Endothelial cell of umbilical vein (primary cell): ENCODE measurements at regions not wholly inside any gene's neighbourhood (a gene's known extent, or its start where the extent isn't known, plus 50 kb on each side); places are given as distances from the start of the nearest gene placed in this dataset.

Experiments used
- BruUV-seq: library from RNA; stranded (reverse); fragments of 400-500 nt; replicated peaks from 2 replicates; lab custom pipeline; 2021; lab: Mats Ljungman, UMichigan
- CTCF ChIA-PET: fragments of 300-600, 350-600 bp; sonication (Branson Sonifier 250); formaldehyde crosslinking; loops from one replicate; lab custom pipeline; 2021; ENCODE audit warnings: antibody characterized with exemption, inconsistent platforms; lab: Charles Lee
- POLR2A ChIA-PET: fragments of 300-600, 350-600 bp; sonication (Branson Sonifier 250); formaldehyde crosslinking; loops from one replicate; lab custom pipeline; 2021; ENCODE audit warnings: antibody characterized with exemption, inconsistent platforms; lab: Charles Lee
- DNase-seq: peaks from one replicate; pipeline ENCODE4 v3.0.0-alpha.2; 2011; ENCODE audit warnings: low read depth, low spot score
- FAIRE-seq: peaks from 2 replicates; lab custom pipeline; 2011; peaks lifted over from hg19 to GRCh38; lab: Jason Lieb, UNC
- H2AFZ ChIP-seq: 2 replicates; pipeline ENCODE4 v1.6.0; 2012; ENCODE audit warnings: low read depth, low read length, control low read depth, inconsistent platforms
- H3K27ac ChIP-seq: 2 replicates; pipeline ENCODE4 v1.5.1; 2011; ENCODE audit warnings: low read depth, mild to moderate bottlenecking, control low read depth, low read length, moderate library complexity; ENCODE audit not compliant: insufficient read depth
- H3K27me3 ChIP-seq, 2 experiments: 2 replicates each; pipeline versions ENCODE4 v1.6.0 to v1.6.1; 2011; ENCODE audit warnings: low read length in 2 of 2, mixed read lengths in 1 of 2; ENCODE audit not compliant: control insufficient read depth in 2 of 2, insufficient read depth in 2 of 2
- H3K36me3 ChIP-seq, 2 experiments: 2 replicates in 1 of 2; 3 replicates in 1 of 2; pipeline ENCODE4 v1.5.1; 2011; ENCODE audit warnings: low read length in 2 of 2, mild to moderate bottlenecking in 1 of 2, moderate library complexity in 1 of 2; ENCODE audit not compliant: control insufficient read depth in 2 of 2, insufficient read depth in 2 of 2; ENCODE audit errors: extremely low read depth in 1 of 2
- H3K4me1 ChIP-seq: 3 replicates; pipeline ENCODE4 v1.5.1; 2011; ENCODE audit warnings: mild to moderate bottlenecking, low read length; ENCODE audit not compliant: control insufficient read depth, insufficient read depth; ENCODE audit errors: extremely low read depth
- H3K4me2 ChIP-seq: 2 replicates; pipeline ENCODE4 v1.6.1; 2011; ENCODE audit warnings: low read length, control low read depth, mixed read lengths; ENCODE audit not compliant: insufficient read depth
- H3K4me3 ChIP-seq, 3 experiments: fragments of 200-600 bp in 1 of 3; sonication (generic), shearing (Covaris generic) in 1 of 3; replicated peaks in 1 of 3; 2 replicates each; pipeline ENCODE4 v1.5.1; 2011 to 2016; ENCODE audit warnings: control low read depth in 3 of 3, low read length in 3 of 3, mild to moderate bottlenecking in 2 of 3, inconsistent platforms in 1 of 3, low read depth in 1 of 3, moderate library complexity in 1 of 3; ENCODE audit not compliant: insufficient read depth in 1 of 3
- H3K79me2 ChIP-seq: 2 replicates; pipeline ENCODE4 v1.6.0; 2012; ENCODE audit warnings: low read length, inconsistent platforms; ENCODE audit not compliant: control insufficient read depth, insufficient read depth
- H3K9ac ChIP-seq: replicated peaks from 2 replicates; pipeline ENCODE3; 2011; ENCODE audit warnings: low read length, control low read depth; ENCODE audit not compliant: insufficient read depth; ENCODE audit errors: extremely low read depth
- H3K9me1 ChIP-seq: replicated peaks from 3 replicates; pipeline ENCODE4 v1.6.0; 2011; ENCODE audit warnings: mild to moderate bottlenecking, low read length; ENCODE audit not compliant: control insufficient read depth, insufficient read depth; ENCODE audit errors: extremely low read depth
- H3K9me3 ChIP-seq: replicated peaks from 2 replicates; pipeline ENCODE4 v1.5.1; 2012; ENCODE audit warnings: low read length, inconsistent platforms; ENCODE audit not compliant: control insufficient read depth, insufficient read depth
- H4K20me1 ChIP-seq: replicated peaks from 2 replicates; pipeline ENCODE3; 2011; ENCODE audit warnings: mild to moderate bottlenecking, low read length; ENCODE audit not compliant: control insufficient read depth, insufficient read depth; ENCODE audit errors: extremely low read depth
- EZH2 ChIP-seq: IDR thresholded peaks from 2 replicates; pipeline ENCODE4 v1.6.1; 2012; ENCODE audit warnings: borderline replicate concordance, low read depth, mild to moderate bottlenecking, moderate library complexity, low read length, inconsistent platforms; ENCODE audit not compliant: severe bottlenecking
- FOS ChIP-seq: IDR thresholded peaks from 2 replicates; pipeline ENCODE4 v1.6.1; 2011; ENCODE audit warnings: mild to moderate bottlenecking, low read length, moderate library complexity, borderline replicate concordance; ENCODE audit not compliant: insufficient read depth
- GATA2 ChIP-seq: IDR thresholded peaks from 2 replicates; pipeline ENCODE4 v1.7.0; 2011; ENCODE audit warnings: low read depth, mild to moderate bottlenecking, moderate library complexity, mixed read lengths, low read length; ENCODE audit not compliant: insufficient read length, insufficient read depth
- MYC ChIP-seq: IDR thresholded peaks from one replicate; pipeline ENCODE4 v1.6.1; 2011; ENCODE audit warnings: mild to moderate bottlenecking, low read depth, low read length
- POLR2AphosphoS5 ChIP-seq: IDR thresholded peaks from 2 replicates; pipeline ENCODE4 v1.6.1; 2012; ENCODE audit warnings: low read depth, mild to moderate bottlenecking, control low read depth, low read length, moderate library complexity; ENCODE audit not compliant: insufficient read depth
- dilution Hi-C: fragments of 300-500 bp; cut with MboI; formaldehyde crosslinking; loops from one replicate; pipeline ENCODE4 v1.15.0; 2019; ENCODE audit warnings: low sequenced_read_pairs; ENCODE audit not compliant: extremely low pct_ligation_motif_present
- intact Hi-C: fragments of 100-400 bp; cut with micrococcal nuclease; formaldehyde crosslinking; loops from one replicate; pipeline ENCODE4 v1.10.0; 2022
- TF ChIP-seq, protein P1 (sequence below): IDR thresholded peaks from 2 replicates; pipeline ENCODE4 v1.6.1; 2011; ENCODE audit not compliant: insufficient read depth, insufficient read length
- TF ChIP-seq, protein P2 (sequence below), 2 donors: IDR thresholded peaks; 1 replicate in 1 of 2; 2 replicates in 1 of 2; pipeline ENCODE4 v1.5.1; 2011; ENCODE audit warnings: low read length in 2 of 2, mild to moderate bottlenecking in 2 of 2, moderate library complexity in 2 of 2, control low read depth in 1 of 2, inconsistent platforms in 1 of 2, low read depth in 1 of 2; ENCODE audit not compliant: insufficient read depth in 1 of 2; ENCODE audit errors: extremely low read depth in 1 of 2

GRCh38 chr16:27735031-27735430 is 185.1 kb downstream of the KATNIP start:
- Histone ChIP-seq H3K27ac (no peak overlapping the region), H3K9ac (no peak overlapping the region), H4K20me1 (no peaks in the 10 kb centered on the region), H3K27me3 (no peaks in the 10 kb centered on the region), H3K9me1 (no peaks in the 10 kb centered on the region), H3K4me1 (no peaks in the 10 kb centered on the region), H2AFZ (no peak overlapping the region), H3K9me3 (no peaks in the 10 kb centered on the region), H3K4me3 (no peak overlapping the region), H3K36me3 (no peaks in the 10 kb centered on the region), H3K79me2 (no peaks in the 10 kb centered on the region), H3K4me2 (no peak overlapping the region)
- intact Hi-C loops: no loop called here
- DNase-seq (no peak), FAIRE-seq (no peak)
- dilution Hi-C loops: no loop called here
- TF ChIP-seq POLR2AphosphoS5 (no peak), GATA2 (no peak), MYC (no peak), EZH2 (no peak), FOS (no peak)
- TF ChIP-seq, protein P1, sequence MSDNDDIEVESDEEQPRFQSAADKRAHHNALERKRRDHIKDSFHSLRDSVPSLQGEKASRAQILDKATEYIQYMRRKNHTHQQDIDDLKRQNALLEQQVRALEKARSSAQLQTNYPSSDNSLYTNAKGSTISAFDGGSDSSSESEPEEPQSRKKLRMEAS: no peak
- TF ChIP-seq, protein P2, sequence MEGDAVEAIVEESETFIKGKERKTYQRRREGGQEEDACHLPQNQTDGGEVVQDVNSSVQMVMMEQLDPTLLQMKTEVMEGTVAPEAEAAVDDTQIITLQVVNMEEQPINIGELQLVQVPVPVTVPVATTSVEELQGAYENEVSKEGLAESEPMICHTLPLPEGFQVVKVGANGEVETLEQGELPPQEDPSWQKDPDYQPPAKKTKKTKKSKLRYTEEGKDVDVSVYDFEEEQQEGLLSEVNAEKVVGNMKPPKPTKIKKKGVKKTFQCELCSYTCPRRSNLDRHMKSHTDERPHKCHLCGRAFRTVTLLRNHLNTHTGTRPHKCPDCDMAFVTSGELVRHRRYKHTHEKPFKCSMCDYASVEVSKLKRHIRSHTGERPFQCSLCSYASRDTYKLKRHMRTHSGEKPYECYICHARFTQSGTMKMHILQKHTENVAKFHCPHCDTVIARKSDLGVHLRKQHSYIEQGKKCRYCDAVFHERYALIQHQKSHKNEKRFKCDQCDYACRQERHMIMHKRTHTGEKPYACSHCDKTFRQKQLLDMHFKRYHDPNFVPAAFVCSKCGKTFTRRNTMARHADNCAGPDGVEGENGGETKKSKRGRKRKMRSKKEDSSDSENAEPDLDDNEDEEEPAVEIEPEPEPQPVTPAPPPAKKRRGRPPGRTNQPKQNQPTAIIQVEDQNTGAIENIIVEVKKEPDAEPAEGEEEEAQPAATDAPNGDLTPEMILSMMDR (IDR thresholded peaks at IDR 0.05; ENCODE audit: extremely low read depth in 1 of 2, insufficient read depth in 1 of 2, low read depth in 1 of 2, low read length in 2 of 2): no peak
- ChIA-PET CTCF (no interaction called here), POLR2A (no interaction called here)
- BruUV-seq: no TSS peak
